HCT116 (cell line): ENCODE measurements at regions not wholly inside any gene's neighbourhood (a gene's known extent, or its start where the extent isn't known, plus 50 kb on each side); places are given as distances from the start of the nearest gene placed in this dataset.

Experiments used
- POLR2A ChIP-seq: IDR thresholded peaks from 2 replicates; pipeline ENCODE4 v1.7.0; 2011; ENCODE audit warnings: borderline replicate concordance; ENCODE audit not compliant: insufficient read depth, insufficient read length; ENCODE audit errors: extremely low read depth
- RAD21 ChIP-seq: IDR thresholded peaks from 2 replicates; pipeline ENCODE4 v1.6.1; 2012; ENCODE audit warnings: low read depth, mild to moderate bottlenecking
- SIN3A ChIP-seq: IDR thresholded peaks from 2 replicates; pipeline ENCODE4 v1.6.1; 2012; ENCODE audit warnings: low read depth
- SP1 ChIP-seq: IDR thresholded peaks from 2 replicates; pipeline ENCODE4 v1.6.1; 2012; ENCODE audit warnings: low read depth
- TF ChIP-seq, protein P1 (sequence below), 3 experiments: fragments of 200-600 bp in 1 of 3; sonication (generic) in 1 of 3; IDR thresholded peaks in 2 of 3; conservative IDR thresholded peaks in 1 of 3; 2 replicates each; pipeline ENCODE4 v1.5.1; 2012 to 2017; ENCODE audit warnings: low read depth in 2 of 3, low read length in 2 of 3, antibody characterized with exemption in 1 of 3, borderline replicate concordance in 1 of 3, control low read depth in 1 of 3, mild to moderate bottlenecking in 1 of 3, mixed read lengths in 1 of 3, mixed run types in 1 of 3, moderate library complexity in 1 of 3; ENCODE audit not compliant: insufficient read depth in 1 of 3

DNA sequence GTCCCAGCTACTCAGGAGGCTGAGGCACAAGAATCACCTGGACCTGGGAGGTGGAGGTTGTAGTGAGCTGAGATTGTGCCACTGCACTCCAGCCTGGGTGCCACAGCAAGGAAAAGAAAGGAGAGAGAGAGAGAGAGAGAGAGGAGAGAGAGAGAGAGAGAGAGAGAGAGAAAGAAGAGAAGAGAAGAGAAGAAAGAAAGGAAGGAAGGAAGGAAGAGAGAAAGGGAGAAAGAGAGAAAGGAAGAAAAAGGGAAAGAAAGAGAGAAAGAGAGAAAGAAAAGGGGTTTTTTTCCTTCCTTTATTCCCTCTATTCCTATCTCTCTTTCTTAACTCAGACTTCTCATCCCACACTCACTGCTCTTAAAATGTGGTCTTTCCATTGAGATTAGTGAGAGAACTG lies 238.7 kb upstream of the PRDM1 start:
- TF ChIP-seq, protein P1, sequence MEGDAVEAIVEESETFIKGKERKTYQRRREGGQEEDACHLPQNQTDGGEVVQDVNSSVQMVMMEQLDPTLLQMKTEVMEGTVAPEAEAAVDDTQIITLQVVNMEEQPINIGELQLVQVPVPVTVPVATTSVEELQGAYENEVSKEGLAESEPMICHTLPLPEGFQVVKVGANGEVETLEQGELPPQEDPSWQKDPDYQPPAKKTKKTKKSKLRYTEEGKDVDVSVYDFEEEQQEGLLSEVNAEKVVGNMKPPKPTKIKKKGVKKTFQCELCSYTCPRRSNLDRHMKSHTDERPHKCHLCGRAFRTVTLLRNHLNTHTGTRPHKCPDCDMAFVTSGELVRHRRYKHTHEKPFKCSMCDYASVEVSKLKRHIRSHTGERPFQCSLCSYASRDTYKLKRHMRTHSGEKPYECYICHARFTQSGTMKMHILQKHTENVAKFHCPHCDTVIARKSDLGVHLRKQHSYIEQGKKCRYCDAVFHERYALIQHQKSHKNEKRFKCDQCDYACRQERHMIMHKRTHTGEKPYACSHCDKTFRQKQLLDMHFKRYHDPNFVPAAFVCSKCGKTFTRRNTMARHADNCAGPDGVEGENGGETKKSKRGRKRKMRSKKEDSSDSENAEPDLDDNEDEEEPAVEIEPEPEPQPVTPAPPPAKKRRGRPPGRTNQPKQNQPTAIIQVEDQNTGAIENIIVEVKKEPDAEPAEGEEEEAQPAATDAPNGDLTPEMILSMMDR (IDR thresholded peaks at IDR 0.05 in 2 of 3, conservative IDR thresholded peaks at IDR 0.05 in 1 of 3; ENCODE audit: borderline replicate concordance in 1 of 3, insufficient read depth in 1 of 3, low read depth in 2 of 3, low read length in 2 of 3): no peak
- TF ChIP-seq SP1 (no peak), RAD21 (no peak), SIN3A (no peak), POLR2A (no peak)
